Hematopoietic multipotent progenitor cell (in vitro differentiated cells): ENCODE measurements at regions not wholly inside any gene's neighbourhood (a gene's known extent, or its start where the extent isn't known, plus 50 kb on each side); places are given as distances from the start of the nearest gene placed in this dataset.

ENCODE experiments used
- DNase-seq, 3 donors: peaks; one replicate each; pipeline ENCODE4 v3.0.0-alpha.2; 2011 to 2015; ENCODE audit warnings: low read depth in 2 of 3, low spot score in 2 of 3

DNA sequence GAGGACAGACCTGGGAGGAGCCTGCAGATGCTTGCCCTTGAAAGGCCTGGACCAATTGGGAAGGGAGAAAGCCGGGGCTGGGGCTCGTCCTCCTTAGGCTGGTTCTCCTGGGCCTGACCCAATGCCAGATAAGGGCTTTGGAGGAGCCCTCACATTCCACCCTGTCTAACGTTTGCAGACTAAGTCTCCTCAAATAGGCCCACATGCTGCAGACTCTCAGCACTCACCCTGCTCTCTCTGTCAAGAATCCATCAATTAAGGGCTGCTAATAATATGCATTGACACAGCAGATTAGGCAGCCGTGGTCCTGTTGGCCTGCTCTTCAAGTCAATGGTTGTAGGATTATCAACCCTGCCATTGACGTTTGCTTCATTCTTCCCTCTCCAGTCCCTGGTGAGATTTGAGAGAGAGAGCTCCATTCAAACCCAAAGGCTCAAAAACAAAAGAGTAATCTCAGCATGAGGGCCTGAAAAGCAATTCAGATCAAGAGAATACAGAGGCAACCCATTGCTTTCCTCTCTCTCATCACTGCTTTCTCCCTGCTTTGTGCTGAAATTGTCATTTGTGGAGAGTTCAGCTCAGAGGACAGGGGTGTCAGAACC lies 167.6 kb downstream of the INSIG2 start:
- no peak for DNase-seq

DNA sequence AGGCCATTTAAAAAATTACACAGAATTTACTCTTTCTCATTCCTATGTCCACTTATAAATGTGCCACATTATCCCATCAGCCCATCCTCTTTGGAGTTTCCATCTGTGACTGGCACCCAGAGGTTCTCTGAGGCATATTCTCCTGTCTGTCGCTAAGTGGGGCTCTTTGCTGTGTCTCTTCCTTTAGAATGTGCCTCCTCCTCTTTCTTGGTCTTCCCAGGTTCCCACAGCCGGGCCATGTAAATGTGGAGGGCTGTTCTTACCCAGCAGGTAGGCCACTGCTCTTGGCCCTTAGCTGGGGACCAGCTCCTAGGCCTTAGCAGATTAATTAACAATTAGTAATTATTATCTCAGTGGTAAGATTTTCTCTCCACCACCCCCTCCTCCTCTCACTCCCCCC lies 167.0 kb downstream of the INSIG2 start:
- no peak for DNase-seq

DNA sequence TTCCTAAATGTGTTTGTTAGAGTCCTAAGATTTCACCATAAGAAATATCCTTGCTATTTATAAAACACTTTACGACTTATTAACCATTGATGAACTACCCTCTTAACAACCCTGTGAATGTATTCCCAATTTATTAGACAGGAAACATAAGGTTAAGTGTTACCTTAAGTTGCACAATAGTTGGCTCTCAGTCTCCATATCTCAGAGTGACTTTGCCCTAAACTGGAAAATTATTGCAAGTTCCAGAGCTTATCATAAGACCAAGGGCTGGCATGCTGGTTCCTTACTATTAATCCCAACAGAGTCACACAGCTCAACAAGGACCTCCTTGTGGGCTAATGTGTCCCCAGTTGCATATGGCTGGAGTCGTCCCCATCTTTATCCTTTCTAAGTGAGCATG lies 165.8 kb downstream of the INSIG2 start:
- DNase-seq = no peak

DNA sequence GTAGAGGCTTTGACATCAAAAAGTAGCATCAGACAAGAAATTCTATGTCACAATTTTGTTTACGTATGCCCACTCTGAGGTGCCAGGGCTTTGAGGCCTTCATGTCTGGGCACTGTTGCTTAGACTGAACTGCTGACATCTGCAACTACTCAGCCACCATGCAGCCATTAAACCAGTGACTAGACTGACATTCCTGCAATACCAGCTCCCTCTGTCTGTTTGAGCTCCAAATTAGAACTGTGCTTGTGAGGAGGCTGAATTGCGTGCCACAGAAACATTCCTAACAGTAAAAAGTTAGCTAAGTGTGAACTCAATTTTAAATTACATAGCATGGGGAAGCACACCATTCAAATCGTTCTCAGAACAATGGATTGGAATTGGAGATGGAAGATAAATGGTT lies 163.2 kb downstream of the INSIG2 start:
- DNase-seq = no peak

DNA sequence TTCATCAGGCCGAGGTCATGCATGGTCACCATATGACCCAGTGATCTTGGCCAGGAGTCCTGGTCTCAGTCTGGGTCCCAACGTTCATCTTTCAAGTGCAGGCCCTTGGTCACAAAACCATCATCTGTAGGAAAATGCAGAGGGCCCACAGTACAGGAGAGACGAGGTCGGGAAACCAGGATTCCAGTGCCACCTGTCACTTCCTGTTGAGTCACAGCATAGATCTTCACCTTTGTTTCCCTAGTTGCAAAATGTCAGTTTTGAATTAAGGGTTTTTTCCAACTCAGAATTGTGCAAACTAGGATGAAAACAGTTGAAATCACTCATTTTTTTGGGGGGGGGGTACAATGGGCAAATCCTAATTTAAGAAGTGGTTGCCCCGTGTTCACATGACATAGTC lies 162.2 kb downstream of the INSIG2 start:
- no peak for DNase-seq

DNA sequence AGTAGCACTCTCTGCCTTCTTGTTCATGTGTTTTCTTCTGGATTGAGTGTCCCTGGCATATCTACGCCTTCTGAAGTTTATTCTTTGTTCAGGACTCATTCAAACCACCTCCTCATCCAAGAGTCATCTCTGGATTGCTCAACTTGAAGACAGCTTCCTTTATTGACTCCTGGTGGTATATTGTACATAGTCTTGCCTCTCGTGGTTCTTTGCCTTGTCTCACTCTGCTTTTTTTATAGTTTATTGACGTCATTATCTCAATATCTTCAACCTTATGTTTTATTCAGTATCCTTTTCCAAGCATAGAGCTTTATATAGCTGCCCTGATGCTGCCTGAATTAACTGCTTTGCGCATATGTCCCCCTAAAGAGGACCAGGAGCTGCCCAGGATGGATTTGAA lies 161.7 kb downstream of the INSIG2 start:
- DNase-seq = no peak

DNA sequence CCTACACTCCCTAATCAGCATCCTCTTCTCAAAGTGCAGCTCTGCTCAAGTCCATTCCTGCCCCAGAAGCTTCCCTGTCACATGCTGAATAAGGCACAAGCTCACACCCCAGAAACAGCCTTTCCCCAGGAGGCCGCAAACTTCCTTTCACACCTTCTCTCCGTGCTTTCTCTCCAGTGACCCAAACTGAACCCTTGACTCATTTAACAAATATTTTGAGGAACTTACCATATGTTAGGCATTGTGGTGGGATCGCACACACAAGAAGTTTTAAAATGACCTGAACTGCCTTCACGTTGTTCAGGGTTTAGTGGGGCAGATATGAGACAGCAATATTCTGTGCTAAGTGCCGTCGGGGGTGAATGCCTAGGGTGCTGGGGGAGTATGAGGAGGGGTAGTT lies 161.3 kb downstream of the INSIG2 start:
- peak in 1 of 3 donors; percentile 40 for DNase-seq

DNA sequence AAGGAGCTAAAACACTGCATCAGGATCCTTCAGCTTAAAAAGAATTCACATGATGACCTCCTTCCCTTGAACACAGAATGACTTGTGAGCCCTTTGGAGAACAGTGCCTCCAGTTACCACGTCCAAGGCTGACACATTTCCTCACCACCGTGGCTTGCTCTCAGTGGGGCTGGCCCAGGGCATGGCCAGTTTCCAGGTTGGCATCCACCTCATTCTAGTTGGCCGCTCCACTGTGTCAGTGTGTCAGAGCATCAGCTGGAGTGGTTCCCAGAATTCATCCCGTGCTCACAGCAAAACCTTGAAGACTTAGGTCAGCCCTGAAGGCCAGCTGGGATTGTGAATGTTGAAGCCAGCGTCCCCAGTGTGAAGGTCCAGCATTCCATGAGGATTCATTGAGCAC lies 158.5 kb downstream of the INSIG2 start:
- no peak for DNase-seq

DNA sequence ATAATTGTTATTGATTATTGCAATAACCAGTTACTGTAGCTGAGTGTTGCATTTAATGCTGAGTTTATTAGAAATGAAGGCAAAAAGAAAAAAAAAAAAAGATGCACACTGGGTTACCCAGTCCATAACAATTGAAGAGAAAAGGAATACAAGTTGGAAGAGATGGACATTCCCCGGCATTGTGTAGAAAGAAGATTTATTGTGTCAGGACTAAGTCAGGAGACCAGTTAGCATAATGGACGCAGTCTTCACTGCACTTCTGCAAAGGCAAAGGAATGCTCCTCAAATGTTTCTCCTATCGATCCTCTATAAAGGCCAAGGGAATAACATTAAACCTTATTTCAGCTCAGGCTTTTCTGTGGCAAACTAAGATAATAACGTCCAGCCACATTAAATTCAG lies 157.8 kb downstream of the INSIG2 start:
- DNase-seq = no peak

DNA sequence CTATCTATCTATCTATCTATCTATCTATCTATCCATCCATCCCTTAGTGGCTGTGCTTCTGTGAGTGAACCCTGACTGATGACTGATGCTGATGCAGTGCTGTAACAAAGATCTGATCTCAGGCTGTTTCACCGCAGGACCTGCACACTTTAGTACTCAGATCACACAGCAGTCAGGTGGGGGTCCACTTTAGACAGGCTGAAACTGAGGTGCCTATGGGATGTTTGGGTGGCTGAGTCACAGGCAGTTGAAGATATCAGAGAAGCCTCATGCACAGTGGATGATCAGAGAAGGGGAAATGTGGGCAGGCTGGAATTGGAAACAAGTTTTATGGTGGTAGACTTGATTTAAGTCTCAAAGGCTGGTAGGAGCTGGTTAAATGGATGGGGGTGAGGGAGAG lies 156.4 kb downstream of the INSIG2 start:
- DNase-seq = no peak

DNA sequence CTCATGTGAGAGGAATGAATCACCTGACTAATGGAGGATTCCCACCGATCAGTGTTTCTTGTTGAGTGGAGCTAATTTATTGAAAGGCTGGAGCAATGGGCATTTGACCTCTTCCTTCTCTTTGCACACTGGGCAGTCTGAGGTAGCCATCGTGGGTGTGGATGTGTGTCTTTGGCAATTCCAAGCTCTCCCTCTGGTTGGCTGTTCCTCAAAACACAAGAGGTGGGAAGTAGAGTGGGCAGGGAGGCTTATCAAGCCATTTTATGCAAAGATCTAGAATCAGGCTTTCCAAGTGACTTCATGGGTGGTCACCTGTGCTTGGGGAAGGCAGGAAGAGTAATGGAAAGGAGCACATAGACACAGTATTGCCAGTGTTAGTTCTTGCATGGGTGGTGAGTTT lies 154.8 kb downstream of the INSIG2 start:
- DNase-seq = no peak

DNA sequence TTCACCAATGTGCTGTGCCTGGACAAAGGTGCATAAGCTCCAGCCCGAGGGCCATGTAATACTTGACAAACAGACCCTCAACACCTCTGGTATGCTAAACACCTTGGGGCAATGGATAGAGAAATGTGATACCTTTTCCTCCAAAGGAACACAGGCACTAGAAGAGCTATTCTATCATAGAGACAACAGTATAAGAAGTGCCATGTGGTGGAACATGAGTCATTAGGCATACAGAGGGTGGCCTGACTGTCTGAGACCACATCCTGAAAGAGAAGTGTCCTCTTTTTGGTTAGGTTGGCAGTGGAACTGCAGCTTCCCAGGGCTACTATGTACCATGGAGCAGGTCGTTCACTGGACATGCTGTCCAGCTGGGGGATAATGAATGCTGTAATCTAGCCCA lies 153.9 kb downstream of the INSIG2 start:
- no peak for DNase-seq

DNA sequence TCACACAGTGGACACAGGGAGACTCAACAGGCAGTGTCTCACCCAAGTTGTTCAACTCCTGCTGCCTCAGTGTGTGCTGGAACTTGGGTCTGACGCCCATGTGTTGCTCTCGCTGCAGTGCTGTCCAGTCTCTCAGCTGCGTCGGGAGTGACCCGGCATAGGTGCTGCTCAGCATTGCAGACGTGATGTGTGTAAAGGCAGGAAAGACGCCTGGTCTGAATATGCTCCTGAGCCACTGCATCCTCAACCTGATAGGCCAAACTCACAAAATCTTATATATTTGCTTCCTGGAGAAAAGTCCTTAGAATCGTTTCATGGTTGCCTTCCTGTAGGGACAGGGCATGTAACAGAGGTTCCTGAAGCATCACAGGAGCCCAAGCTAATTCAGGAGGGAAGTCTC lies 152.9 kb downstream of the INSIG2 start:
- no peak for DNase-seq

DNA sequence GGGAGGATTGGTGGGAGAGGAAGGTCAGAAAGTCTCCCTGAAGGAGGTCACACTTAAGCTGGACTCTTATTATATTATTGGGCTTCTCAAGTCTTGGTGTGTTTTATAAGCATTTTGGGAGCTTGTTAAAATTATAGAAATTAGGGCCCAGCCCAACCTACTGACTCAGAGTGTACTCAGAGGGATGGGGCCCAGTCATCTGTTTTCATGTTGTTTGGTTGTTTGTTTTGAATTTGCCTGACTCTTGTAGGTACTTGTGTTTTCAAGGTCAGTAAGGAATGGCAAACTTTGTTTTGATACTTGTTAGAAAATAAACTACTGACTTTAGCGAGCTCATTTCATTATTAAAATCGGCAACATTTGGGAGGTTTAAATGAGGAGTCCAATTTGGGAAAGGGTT lies 152.0 kb downstream of the INSIG2 start:
- no peak for DNase-seq

DNA sequence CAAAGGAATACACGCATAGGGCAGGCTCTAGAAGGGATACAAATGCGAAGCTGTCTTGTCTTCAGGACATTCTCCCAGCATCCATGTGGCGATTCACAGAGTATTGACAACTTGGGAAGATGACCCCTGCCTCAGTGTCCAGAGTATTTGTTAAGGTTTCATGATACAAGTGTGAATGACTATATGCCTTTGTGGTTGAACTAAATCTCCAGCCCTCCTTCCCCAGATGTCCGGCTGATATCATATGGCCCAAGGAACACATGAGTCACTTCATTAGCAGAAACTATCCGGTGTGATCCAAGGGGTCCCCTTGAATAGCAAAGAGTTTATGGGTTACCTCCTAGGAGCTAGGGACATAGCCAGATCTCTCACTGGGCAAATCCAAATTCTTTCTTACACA lies 151.0 kb downstream of the INSIG2 start:
- DNase-seq = no peak

DNA sequence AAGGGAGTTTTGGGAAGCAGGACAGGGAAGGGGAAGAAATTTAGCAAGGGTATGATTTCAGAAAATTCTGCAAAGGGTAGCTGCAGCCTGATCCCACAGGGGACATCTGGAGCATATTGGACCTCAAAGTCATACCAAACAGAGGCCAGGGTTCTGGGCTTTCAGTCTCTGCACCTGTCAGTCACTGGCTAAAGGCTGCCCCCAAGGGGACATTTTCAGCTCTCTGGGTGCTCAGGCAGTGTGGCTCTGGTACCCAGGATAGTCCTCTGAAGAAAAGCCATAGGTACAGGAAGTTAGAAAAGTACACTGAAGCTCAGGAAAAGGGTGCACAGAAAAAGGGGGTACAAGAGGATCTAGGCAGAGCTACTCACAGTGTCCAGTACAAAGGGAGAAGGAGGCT lies 149.2 kb downstream of the INSIG2 start:
- DNase-seq = no peak

DNA sequence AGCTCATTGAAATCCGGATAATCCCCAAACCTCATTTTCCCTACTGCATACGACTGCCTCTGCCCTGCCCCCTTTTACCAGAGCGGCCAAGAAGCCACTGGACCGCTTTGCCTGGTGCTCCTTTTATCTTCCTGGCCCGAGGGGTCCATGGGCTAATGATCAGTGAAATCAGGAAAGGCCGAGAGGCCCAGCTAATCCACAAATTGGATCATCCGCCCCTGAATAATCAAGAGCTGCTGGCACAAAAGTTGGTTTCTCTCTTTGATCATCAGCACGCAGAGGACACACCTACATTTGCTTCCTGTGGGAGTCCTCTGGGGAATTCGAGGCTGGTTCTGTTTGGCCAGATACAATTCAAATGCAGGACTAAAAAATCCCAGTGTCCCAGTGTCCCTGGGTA lies 144.5 kb downstream of the INSIG2 start:
- DNase-seq = no peak

DNA sequence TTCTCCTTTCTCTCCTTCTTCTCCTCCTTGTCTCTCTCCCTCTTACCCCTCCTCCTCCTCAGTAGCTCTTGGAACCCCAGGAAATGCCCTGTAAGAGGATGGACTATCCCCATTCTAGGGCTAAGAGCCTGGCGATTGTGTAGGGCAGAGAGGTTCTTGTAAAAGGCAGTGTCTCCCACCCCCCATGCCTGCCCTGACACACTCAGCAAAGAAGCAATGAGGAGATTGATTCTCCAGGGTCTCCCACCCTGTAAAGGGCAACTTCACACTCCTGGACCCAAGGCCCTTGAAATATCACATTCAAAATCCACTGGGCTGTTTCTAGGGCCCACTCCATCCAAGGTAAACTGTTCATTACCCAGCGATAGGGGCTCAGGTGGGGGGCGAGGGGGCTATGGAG lies 144.1 kb downstream of the INSIG2 start:
- no peak for DNase-seq

DNA sequence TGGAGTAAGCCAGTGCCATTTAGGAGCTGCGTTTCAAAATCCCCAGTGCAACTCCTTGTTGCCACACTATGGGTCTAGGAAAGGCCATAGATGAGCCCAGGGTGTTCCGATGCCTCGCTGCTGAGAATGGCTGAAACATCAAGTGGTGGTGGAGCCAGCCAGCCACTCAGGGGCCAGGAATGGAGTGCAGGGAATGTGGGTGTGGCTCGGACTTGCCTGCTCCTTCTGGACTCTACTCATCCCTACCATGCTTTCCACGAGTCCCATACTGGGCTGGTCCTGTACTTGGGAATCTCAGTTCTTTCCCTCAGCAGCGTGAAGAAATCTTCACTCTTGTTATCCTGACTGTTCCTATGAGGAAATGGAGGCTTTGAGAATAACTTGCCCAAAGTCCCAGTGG lies 143.5 kb downstream of the INSIG2 start:
- no peak for DNase-seq

DNA sequence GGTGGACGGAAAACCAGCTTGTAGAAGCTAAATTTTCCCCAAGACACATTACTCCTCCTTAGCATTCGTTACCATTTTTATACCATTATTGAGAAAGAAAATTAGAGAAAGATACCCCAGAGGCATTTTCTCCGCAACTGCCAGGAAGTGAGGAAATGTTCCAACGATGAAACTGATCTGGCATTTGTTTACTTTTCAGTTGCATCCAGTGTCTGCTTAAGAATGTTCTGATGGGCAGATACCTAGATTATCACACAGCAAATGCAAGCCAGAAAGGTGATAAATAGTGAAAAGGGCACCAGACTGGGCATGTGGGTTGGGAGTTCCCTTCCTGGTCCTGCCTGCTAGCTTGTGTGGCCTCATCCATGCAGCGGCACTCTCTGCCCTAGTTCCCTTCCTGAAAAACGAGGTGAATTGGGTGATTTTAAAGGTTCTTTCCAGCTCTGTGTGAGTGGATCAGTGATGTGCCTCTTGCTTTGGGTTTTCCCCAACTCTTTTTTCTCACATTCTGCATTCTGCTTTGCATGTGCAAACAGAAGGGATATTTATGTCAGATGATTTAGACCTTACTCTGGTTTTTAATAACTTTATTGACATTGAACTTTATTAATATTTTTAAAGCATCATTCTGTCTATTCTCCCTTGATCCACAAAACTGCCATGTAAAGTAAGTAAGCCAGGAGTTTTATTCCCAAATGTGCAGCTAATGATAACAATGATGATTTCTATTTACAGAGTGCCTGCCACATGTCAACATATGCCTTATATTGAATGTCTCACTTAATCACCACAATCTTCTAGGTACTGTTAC lies 139.6 kb downstream of the INSIG2 start:
- DNase-seq = no peak

DNA sequence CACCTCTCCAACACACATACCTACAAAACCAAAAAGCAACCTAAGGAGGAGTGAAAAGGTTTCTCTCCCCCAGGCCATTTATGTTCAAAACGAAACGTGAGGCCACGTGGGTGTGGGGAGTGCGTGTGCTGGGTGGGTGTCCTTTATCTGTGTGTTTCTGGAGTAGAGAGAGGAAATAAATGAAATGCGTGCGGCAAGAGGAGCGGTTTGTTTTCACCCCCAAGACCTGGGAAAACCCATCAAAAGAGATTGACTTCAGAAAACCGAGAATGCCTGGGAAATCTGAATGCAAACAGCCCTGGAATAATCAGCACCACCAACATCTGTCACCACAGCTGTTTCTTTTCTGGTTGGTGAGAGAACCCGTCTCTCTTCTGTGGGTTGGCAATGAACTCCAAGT lies 137.4 kb downstream of the INSIG2 start:
- no peak for DNase-seq

DNA sequence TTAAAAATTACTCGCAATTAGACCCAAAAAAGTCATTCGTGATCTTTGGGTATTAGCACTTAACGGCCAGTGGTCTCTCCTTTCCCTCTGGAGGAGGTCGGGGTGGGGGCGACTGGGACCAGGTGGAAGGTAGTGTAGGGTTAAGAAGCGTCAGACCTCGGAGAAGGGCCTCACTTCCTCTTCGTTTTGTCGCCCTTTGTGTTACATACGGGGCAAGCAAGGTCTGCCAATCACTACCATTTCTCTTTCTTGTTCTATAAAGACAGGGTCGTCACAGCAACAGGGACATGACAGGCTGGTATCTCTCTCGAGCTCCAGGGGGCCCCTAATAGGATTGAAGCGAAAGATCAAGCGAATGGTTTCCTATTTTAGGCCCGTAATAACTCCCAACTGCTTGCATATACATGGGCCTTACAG lies 136.6 kb downstream of the INSIG2 start:
- DNase-seq = peak in 1 of 3 donors; percentile 33
